IMR-90 (cell line): ENCODE measurements at regions not wholly inside any gene's neighbourhood (a gene's known extent, or its start where the extent isn't known, plus 50 kb on each side); places are given as distances from the start of the nearest gene placed in this dataset.

Experiments
- ATAC-seq: fragments of 200-7000 bp; cut with Tn5 transposase; 2 replicates; pipeline ENCODE4 v1.9.1; 2020; ENCODE audit warnings: low read depth, mild to moderate bottlenecking, moderate library complexity
- BruUV-seq: library from RNA; stranded (reverse); fragments of 400-500 nt; replicated peaks from 2 replicates; lab custom pipeline; 2021; lab: Mats Ljungman, UMichigan
- CTCF ChIA-PET: fragments of 300-600 bp; formaldehyde crosslinking; extraction: SDS; loops from one replicate; lab custom pipeline; 2021; ENCODE audit warnings: antibody characterized with exemption; lab: Yijun Ruan, JAX
- POLR2A ChIA-PET: fragments of 300-600 bp; sonication (Branson Sonifier 250); formaldehyde crosslinking; loops from one replicate; lab custom pipeline; 2022; ENCODE audit warnings: antibody characterized with exemption; ENCODE audit not compliant: unreplicated experiment; lab: Charles Lee
- DNase-seq: peaks from one replicate; pipeline ENCODE4 v3.0.0; 2013
- H2AFZ ChIP-seq: replicated peaks from 2 replicates; pipeline ENCODE3; 2013; ENCODE audit warnings: low read length, mild to moderate bottlenecking; ENCODE audit not compliant: poor library complexity
- H2AK5ac ChIP-seq: 2 replicates; pipeline ENCODE4 v1.6.1; 2013; ENCODE audit warnings: low read depth, low read length, inconsistent platforms
- H2AK9ac ChIP-seq: replicated peaks from 2 replicates; pipeline ENCODE3; 2013; ENCODE audit warnings: mild to moderate bottlenecking, low read depth, low read length, moderate library complexity; ENCODE audit not compliant: poor library complexity
- H2BK120ac ChIP-seq: 2 replicates; pipeline ENCODE4 v1.6.1; 2013; ENCODE audit warnings: low read depth, low read length, inconsistent platforms
- H2BK15ac ChIP-seq: 3 replicates; pipeline ENCODE4 v1.6.1; 2013; ENCODE audit warnings: low read depth, low read length, inconsistent platforms
- H2BK20ac ChIP-seq: 2 replicates; pipeline ENCODE4 v1.6.1; 2013; ENCODE audit warnings: low read depth, mild to moderate bottlenecking, inconsistent platforms, low read length, moderate library complexity
- H2BK5ac ChIP-seq: 2 replicates; pipeline ENCODE4 v1.6.1; 2013; ENCODE audit warnings: mild to moderate bottlenecking, low read depth, low read length, inconsistent platforms; ENCODE audit not compliant: poor library complexity, severe bottlenecking
- H3K14ac ChIP-seq: replicated peaks from 2 replicates; pipeline ENCODE4 v1.6.1; 2013; ENCODE audit warnings: low read depth, low read length, inconsistent platforms
- H3K18ac ChIP-seq: 2 replicates; pipeline ENCODE4 v1.6.1; 2013; ENCODE audit warnings: low read depth, low read length, control low read depth
- H3K23ac ChIP-seq: 2 replicates; pipeline ENCODE4 v1.6.1; 2013; ENCODE audit warnings: low read depth, low read length, inconsistent platforms
- H3K27ac ChIP-seq: 2 replicates; pipeline ENCODE4 v1.5.1; 2013; ENCODE audit warnings: mild to moderate bottlenecking, control low read depth, low read length; ENCODE audit not compliant: insufficient read depth
- H3K27me3 ChIP-seq: 2 replicates; pipeline ENCODE4 v1.6.1; 2013; ENCODE audit warnings: low read length; ENCODE audit not compliant: control insufficient read depth, insufficient read depth
- H3K36me3 ChIP-seq: 2 replicates; pipeline ENCODE4 v1.6.1; 2013; ENCODE audit warnings: low read length, mixed read lengths; ENCODE audit not compliant: control insufficient read depth, insufficient read depth
- H3K4ac ChIP-seq: 2 replicates; pipeline ENCODE4 v1.6.1; 2013; ENCODE audit warnings: low read depth, low read length, inconsistent platforms
- H3K4me1 ChIP-seq: 2 replicates; pipeline ENCODE4 v1.6.1; 2013; ENCODE audit warnings: low read length, mixed read lengths; ENCODE audit not compliant: control insufficient read depth, insufficient read depth
- H3K4me2 ChIP-seq: 2 replicates; pipeline ENCODE4 v1.6.1; 2013; ENCODE audit warnings: low read depth, mild to moderate bottlenecking, control low read depth, low read length, moderate library complexity
- H3K4me3 ChIP-seq: 2 replicates; pipeline ENCODE4 v1.5.1; 2013; ENCODE audit warnings: low read depth, mild to moderate bottlenecking, control low read depth, low read length, moderate library complexity; ENCODE audit not compliant: insufficient read depth
- H3K56ac ChIP-seq: 2 replicates; pipeline ENCODE4 v1.6.1; 2013; ENCODE audit warnings: low read length, inconsistent platforms; ENCODE audit not compliant: insufficient read depth; ENCODE audit errors: extremely low read depth
- H3K79me1 ChIP-seq, 2 experiments: 2 replicates each; pipeline ENCODE4 v1.6.1; 2013; ENCODE audit warnings: low read length in 2 of 2, inconsistent platforms in 1 of 2, low read depth in 1 of 2
- H3K9ac ChIP-seq: 2 replicates; pipeline ENCODE4 v1.6.1; 2013; ENCODE audit warnings: low read depth, low read length, control low read depth
- H3K9me1 ChIP-seq: 2 replicates; pipeline ENCODE4 v1.6.1; 2013; ENCODE audit warnings: low read length, inconsistent platforms; ENCODE audit not compliant: insufficient read depth
- H3K9me3 ChIP-seq: 2 replicates; pipeline ENCODE4 v1.6.1; 2013; ENCODE audit warnings: low read length; ENCODE audit not compliant: control insufficient read depth, insufficient read depth
- H4K20me1 ChIP-seq: 2 replicates; pipeline ENCODE4 v1.6.1; 2013; ENCODE audit warnings: low read length, inconsistent platforms; ENCODE audit not compliant: insufficient read depth
- H4K5ac ChIP-seq: 2 replicates; pipeline ENCODE4 v1.6.1; 2013; ENCODE audit warnings: mild to moderate bottlenecking, low read depth, low read length, control low read depth
- H4K8ac ChIP-seq, 2 experiments: 2 replicates each; pipeline ENCODE4 v1.6.1; 2013; ENCODE audit warnings: low read depth in 2 of 2, low read length in 2 of 2, control low read depth in 1 of 2, inconsistent platforms in 1 of 2
- H4K91ac ChIP-seq: 2 replicates; pipeline ENCODE4 v1.6.1; 2013; ENCODE audit warnings: low read depth, low read length, inconsistent platforms; ENCODE audit not compliant: insufficient read depth
- CTCF ChIP-seq: conservative IDR thresholded peaks from 2 replicates; pipeline ENCODE4 v1.5.1; 2012; ENCODE audit warnings: mild to moderate bottlenecking, low read depth, low read length, improper control_type of control experiment
- ELK1 ChIP-seq: fragments of 150-350 bp; IDR thresholded peaks from 2 replicates; pipeline ENCODE4 v1.6.1; 2016; ENCODE audit warnings: low read depth, mild to moderate bottlenecking, low read length, moderate library complexity, borderline replicate concordance
- FOS ChIP-seq: fragments of 150-350 bp; IDR thresholded peaks from 2 replicates; pipeline ENCODE4 v1.6.1; 2016; ENCODE audit warnings: low read depth, low read length
- MAFK ChIP-seq: IDR thresholded peaks from 2 replicates; pipeline ENCODE4 v1.6.1; 2012; ENCODE audit warnings: low read depth, low read length, improper control_type of control experiment
- NFE2L2 ChIP-seq: fragments of 150-350 bp; IDR thresholded peaks from 2 replicates; pipeline ENCODE4 v1.6.1; 2016; ENCODE audit warnings: low read depth, mild to moderate bottlenecking, low read length
- RAD21 ChIP-seq: IDR thresholded peaks from 2 replicates; pipeline ENCODE4 v1.6.1; 2012; ENCODE audit warnings: low read length, improper control_type of control experiment
- RCOR1 ChIP-seq: IDR thresholded peaks from 2 replicates; pipeline ENCODE4 v1.6.1; 2012; ENCODE audit warnings: mild to moderate bottlenecking, low read length, improper control_type of control experiment; ENCODE audit not compliant: insufficient replicate concordance
- RFX5 ChIP-seq: IDR thresholded peaks from 2 replicates; pipeline ENCODE4 v1.8.0; 2012; ENCODE audit warnings: low read depth, mild to moderate bottlenecking, low read length, moderate library complexity
- SMC3 ChIP-seq: fragments of 150-350 bp; IDR thresholded peaks from 2 replicates; pipeline ENCODE4 v1.6.1; 2016; ENCODE audit warnings: low read depth, mild to moderate bottlenecking, antibody characterized with exemption, low read length, moderate library complexity
- WGBS, 2 experiments: methylation state at CpG; one replicate each; pipeline versions ENCODE4 v1.1.5 to v1.1.7; 2013; ENCODE audit warnings: missing lambda C conversion rate in 2 of 2; ENCODE audit not compliant: insufficient read length in 1 of 2; ENCODE audit errors: extremely low coverage in 2 of 2; 5-methylcytosine and 5-hydroxymethylcytosine counted together
- dilution Hi-C: fragments of 300-500 bp; cut with HindIII; formaldehyde crosslinking; loops from one replicate; pipeline ENCODE4 v1.14.3; 2018; ENCODE audit warnings: low sequenced_read_pairs; ENCODE audit not compliant: unreplicated experiment
- in situ Hi-C: fragments of 300-500 bp; cut with MboI; formaldehyde crosslinking; loops from 3 replicates; pipeline ENCODE4 v1.14.3; 2019; ENCODE audit warnings: low sequenced_read_pairs, inconsistent platforms, mixed read lengths
- intact Hi-C: fragments of 100-400 bp; cut with micrococcal nuclease; formaldehyde crosslinking; loops from 2 replicates; pipeline ENCODE4 v1.10.0; 2022

GRCh38 chr4:32697281-32697814 is 1977.2 kb downstream of the PCDH7 start:
- Histone ChIP-seq H2BK120ac (no peak overlapping the region), H4K8ac (no peak overlapping the region), H3K27ac (no peak overlapping the region), H2BK20ac (no peak overlapping the region), H3K18ac (no peak overlapping the region), H3K9me1 (no peaks in the 10 kb centered on the region), H3K9ac (no peak overlapping the region), H2BK15ac (no peak overlapping the region), H3K36me3 (no peaks in the 10 kb centered on the region), H4K20me1 (no peaks in the 10 kb centered on the region), H3K23ac (no peak overlapping the region), H4K5ac (no peak overlapping the region), H2AK5ac (no peak overlapping the region), H2AFZ (no peak overlapping the region), H3K79me1 (no peaks in the 10 kb centered on the region), H3K4me3 (no peak overlapping the region), H3K27me3 (no peaks in the 10 kb centered on the region), H2AK9ac (no peak overlapping the region), H4K91ac (no peak overlapping the region), H3K14ac (no peak overlapping the region), H3K4me2 (no peak overlapping the region), H3K56ac (no peak overlapping the region), H3K9me3 (peaks cover 3% of the 10 kb centered on the region), H3K4ac (no peak overlapping the region), H2BK5ac (no peak overlapping the region), H3K4me1 (no peaks in the 10 kb centered on the region)
- dilution Hi-C loops: no loop called here
- DNase-seq (no peak), ATAC-seq (no peak)
- no CpG with 5 or more reads among the region's 2 CpGs for WGBS, 2 experiments
- intact Hi-C loops: loop anchor here (5.0 kb wide), 1 partner anchor 240 kb away; no protein-coding TSS in a partner anchor
- in situ Hi-C loops: no loop called here
- BruUV-seq: no TSS peak
- CTCF ChIA-PET: no interaction called here
- TF ChIP-seq ELK1 (no peak), CTCF (no peak), SMC3 (no peak), RFX5 (no peak), MAFK (no peak), RAD21 (no peak), NFE2L2 (no peak), FOS (no peak), RCOR1 (no peak)
- POLR2A ChIA-PET: no interaction called here
